ENCODE measurements at regions not wholly inside any gene's neighbourhood (a gene's known extent, or its start where the extent isn't known, plus 50 kb on each side); places are given as distances from the start of the nearest gene placed in this dataset.

DNA sequence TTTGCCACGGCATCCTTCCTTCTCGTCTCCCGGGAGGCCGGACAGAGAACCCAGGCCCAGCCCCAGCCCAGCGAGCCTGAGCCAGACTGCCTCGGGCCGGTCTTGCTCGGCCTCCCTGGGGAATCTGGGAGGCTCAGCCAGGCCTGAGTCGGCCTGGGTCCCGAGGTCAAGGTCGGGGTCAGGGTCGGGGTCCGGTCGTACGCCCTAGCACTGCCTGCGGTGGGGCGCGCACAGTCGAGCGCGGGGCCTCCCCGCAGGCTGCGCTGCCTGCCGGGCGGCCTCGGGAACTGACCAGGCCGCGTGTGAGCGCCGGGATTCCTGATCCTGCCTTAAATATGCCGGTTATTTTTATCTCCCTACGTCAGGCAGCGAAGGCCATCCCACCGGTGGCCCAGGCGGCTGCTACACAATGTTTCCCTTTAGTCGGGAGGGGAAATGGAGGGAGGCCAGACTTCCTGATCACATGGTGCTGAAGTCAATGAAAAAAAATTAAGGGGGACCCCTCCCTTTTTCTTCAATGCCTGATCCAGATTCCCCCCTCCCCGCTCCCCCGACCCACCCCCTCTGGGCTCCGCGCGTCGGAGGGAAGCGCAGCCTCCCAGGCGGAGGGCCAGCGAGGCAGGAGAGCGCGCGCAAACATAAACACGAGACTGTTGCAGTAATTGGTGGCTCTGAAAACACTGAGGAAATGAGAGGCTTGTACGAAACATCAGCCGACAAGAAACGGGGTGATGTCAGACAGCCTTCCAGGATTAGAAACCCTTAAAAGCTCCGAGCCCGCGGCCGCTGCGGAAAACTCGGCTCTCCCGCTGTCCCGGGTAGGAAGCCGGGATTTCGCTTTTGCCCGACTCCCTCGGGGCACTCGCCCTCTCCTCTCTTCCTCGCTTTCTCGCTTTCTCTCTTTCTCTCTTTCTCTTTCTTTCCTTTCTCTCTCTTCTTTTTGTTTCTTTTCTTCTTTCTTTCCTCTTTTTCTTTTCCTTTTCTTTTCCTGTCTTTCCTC is 148.2 kb upstream of the KLF4 start:
- H3K9me3 ChIP-seq: no peaks in the 10 kb centered on the region
- DNase-seq: peak in 2 of 35 experiments; percentile 3 to 18
- peak overlapping the region in 1 of 3 donors; percentile 48 for H3K4me3 Mint-ChIP-seq
- ChIA-PET POLR2A (no interaction called here), CTCF (no interaction called here)
- no peak for ATAC-seq (replicated peaks in 1 of 4)
- H3K36me3 Mint-ChIP-seq: no peaks in the 10 kb centered on the region
- no peak overlapping the region for H3K27ac Mint-ChIP-seq
- peaks cover 3 to 4% of the 10 kb centered on the region in 2 experiments for H3K4me1 ChIP-seq (ENCODE audit: control insufficient read depth in 1 of 2, extremely low read depth in 1 of 2, insufficient read depth in 2 of 2, low read length in 2 of 2)
- H3K27me3 ChIP-seq (replicated peaks in 1 of 2; ENCODE audit: control insufficient read depth in 2 of 2, extremely low read depth in 1 of 2, insufficient read depth in 2 of 2, low read length in 1 of 2): peaks cover 0 to 27% of the 10 kb centered on the region in 2 experiments
- H3K27ac ChIP-seq (ENCODE audit: low read length): no peak overlapping the region
- no peaks in the 10 kb centered on the region for H3K36me3 ChIP-seq (ENCODE audit: control insufficient read depth in 2 of 2, extremely low read depth in 1 of 2, insufficient read depth in 1 of 2, low read length in 1 of 2)
- peaks cover 0 to 2% (median 0%) of the 10 kb centered on the region in 3 donors for H3K9me3 Mint-ChIP-seq
- H3K27me3 Mint-ChIP-seq: peaks cover 30 to 53% of the 10 kb centered on the region in 2 donors
- 23% methylated on average over 55 of the region's 67 CpGs for WGBS (ENCODE audit: insufficient coverage)
- H3K4me1 Mint-ChIP-seq: peaks cover 9 to 13% (median 12%) of the 10 kb centered on the region in 3 donors
- H3K4me3 ChIP-seq (ENCODE audit: control insufficient read depth in 1 of 2, extremely low read depth in 1 of 2, low read length in 1 of 2): peak overlapping the region in 1 of 2 donors; percentile 67

GRCh38 chr9:107636571-107637381 is 147.2 kb upstream of the KLF4 start:
- Mint-ChIP-seq H3K9me3 (no peaks in the 10 kb centered on the region), H3K4me1 (peaks cover 9 to 13% (median 12%) of the 10 kb centered on the region in 3 donors), H3K36me3 (no peaks in the 10 kb centered on the region), H3K27ac (no peak overlapping the region), H3K27me3 (peaks cover 31 to 50% of the 10 kb centered on the region in 2 donors), H3K4me3 (no peak overlapping the region)
- POLR2A ChIA-PET: no interaction called here
- no peak for ATAC-seq (replicated peaks in 1 of 4)
- WGBS (ENCODE audit: insufficient coverage): 52% methylated on average over 3 of the region's 5 CpGs
- Histone ChIP-seq H3K4me3 (ENCODE audit: control insufficient read depth in 1 of 2, extremely low read depth in 1 of 2, low read length in 1 of 2) (no peak overlapping the region), H3K36me3 (ENCODE audit: control insufficient read depth in 2 of 2, extremely low read depth in 1 of 2, insufficient read depth in 1 of 2, low read length in 1 of 2) (no peaks in the 10 kb centered on the region), H3K4me1 (ENCODE audit: control insufficient read depth in 1 of 2, extremely low read depth in 1 of 2, insufficient read depth in 2 of 2, low read length in 2 of 2) (peaks cover 3 to 4% of the 10 kb centered on the region in 2 experiments), H3K9me3 (no peaks in the 10 kb centered on the region), H3K27ac (ENCODE audit: low read length) (no peak overlapping the region), H3K27me3 (replicated peaks in 1 of 2; ENCODE audit: control insufficient read depth in 2 of 2, extremely low read depth in 1 of 2, insufficient read depth in 2 of 2, low read length in 1 of 2) (peaks cover 0 to 27% of the 10 kb centered on the region in 2 experiments)
- CTCF ChIA-PET: no interaction called here
- no peak for DNase-seq

DNA sequence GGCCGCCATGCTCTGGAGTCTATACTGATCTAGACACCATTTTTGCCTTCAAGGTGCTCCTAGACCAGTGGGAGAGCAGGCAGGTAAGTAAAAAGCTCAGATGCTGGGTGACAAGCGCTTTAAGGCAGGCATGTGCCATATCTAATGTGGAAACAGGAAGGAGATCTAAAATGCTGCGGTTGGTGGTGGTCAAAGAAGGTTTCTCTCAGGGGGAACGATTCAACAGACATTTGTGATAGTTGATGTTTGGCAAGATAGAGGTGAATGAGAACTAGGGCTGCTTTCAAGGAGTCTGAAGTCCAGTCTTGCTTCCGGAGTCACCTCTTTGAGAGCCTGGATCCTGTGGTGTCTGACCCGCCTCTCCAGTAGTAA is 146.2 kb upstream of the KLF4 start:
- Mint-ChIP-seq H3K9me3 (no peaks in the 10 kb centered on the region), H3K4me1 (peaks cover 9 to 13% (median 12%) of the 10 kb centered on the region in 3 donors), H3K27ac (no peak overlapping the region), H3K27me3 (peaks cover 31 to 44% of the 10 kb centered on the region in 2 donors), H3K36me3 (no peaks in the 10 kb centered on the region), H3K4me3 (no peak overlapping the region)
- ChIA-PET POLR2A (no interaction called here), CTCF (no interaction called here)
- no peak for ATAC-seq (replicated peaks in 1 of 4)
- Histone ChIP-seq H3K27me3 (replicated peaks in 1 of 2; ENCODE audit: control insufficient read depth in 2 of 2, extremely low read depth in 1 of 2, insufficient read depth in 2 of 2, low read length in 1 of 2) (peaks cover 0 to 25% of the 10 kb centered on the region in 2 experiments), H3K9me3 (no peaks in the 10 kb centered on the region), H3K36me3 (ENCODE audit: control insufficient read depth in 2 of 2, extremely low read depth in 1 of 2, insufficient read depth in 1 of 2, low read length in 1 of 2) (no peaks in the 10 kb centered on the region), H3K27ac (ENCODE audit: low read length) (no peak overlapping the region), H3K4me1 (ENCODE audit: control insufficient read depth in 1 of 2, extremely low read depth in 1 of 2, insufficient read depth in 2 of 2, low read length in 2 of 2) (peaks cover 3 to 4% of the 10 kb centered on the region in 2 experiments), H3K4me3 (ENCODE audit: control insufficient read depth in 1 of 2, extremely low read depth in 1 of 2, low read length in 1 of 2) (no peak overlapping the region)
- 16% methylated on average over 5 of the region's 6 CpGs for WGBS (ENCODE audit: insufficient coverage)
- DNase-seq: no peak

DNA sequence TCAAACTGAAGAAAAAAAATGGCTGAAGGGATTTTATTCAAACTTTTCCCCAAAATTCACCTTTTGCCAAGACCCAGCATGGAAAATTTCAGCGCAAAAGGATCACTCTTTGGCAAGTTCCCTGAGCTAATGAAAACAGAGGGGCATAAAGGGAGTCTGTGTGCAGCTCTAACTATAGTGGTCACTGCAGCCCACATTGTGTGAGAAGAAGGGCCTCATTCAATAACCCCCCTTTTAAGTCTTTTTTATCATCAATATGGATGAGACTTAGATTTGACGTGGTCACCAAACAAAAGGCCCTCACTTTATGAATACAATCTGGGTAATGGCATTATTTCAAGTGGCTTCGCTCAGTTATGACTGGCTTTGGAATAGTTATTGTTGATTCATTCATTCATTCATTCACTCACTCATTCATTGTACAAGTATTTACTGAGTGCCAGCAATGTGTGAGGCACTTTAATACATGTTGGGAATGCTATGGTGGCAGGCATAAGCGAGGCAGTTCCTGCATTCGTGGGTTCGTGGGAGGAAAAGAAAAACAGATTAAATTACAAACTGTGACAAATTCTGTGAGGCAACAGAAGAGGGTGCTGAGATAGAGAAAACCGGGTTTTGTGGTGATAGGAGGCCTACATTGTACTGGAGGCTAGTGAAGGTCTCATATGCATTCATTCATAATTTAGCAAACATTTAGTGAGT is 145.7 kb upstream of the KLF4 start:
- Mint-ChIP-seq H3K27me3 (peaks cover 27 to 39% of the 10 kb centered on the region in 2 donors), H3K9me3 (no peaks in the 10 kb centered on the region), H3K4me1 (peaks cover 9 to 13% (median 12%) of the 10 kb centered on the region in 3 donors), H3K36me3 (no peaks in the 10 kb centered on the region), H3K27ac (no peak overlapping the region), H3K4me3 (no peak overlapping the region)
- no CpG with 5 or more reads among the region's 7 CpGs for WGBS (ENCODE audit: insufficient coverage)
- Histone ChIP-seq H3K4me1 (ENCODE audit: control insufficient read depth in 1 of 2, extremely low read depth in 1 of 2, insufficient read depth in 2 of 2, low read length in 2 of 2) (peaks cover 3 to 4% of the 10 kb centered on the region in 2 experiments), H3K27ac (ENCODE audit: low read length) (no peak overlapping the region), H3K36me3 (ENCODE audit: control insufficient read depth in 2 of 2, extremely low read depth in 1 of 2, insufficient read depth in 1 of 2, low read length in 1 of 2) (no peaks in the 10 kb centered on the region), H3K4me3 (ENCODE audit: control insufficient read depth in 1 of 2, extremely low read depth in 1 of 2, low read length in 1 of 2) (no peak overlapping the region), H3K27me3 (replicated peaks in 1 of 2; ENCODE audit: control insufficient read depth in 2 of 2, extremely low read depth in 1 of 2, insufficient read depth in 2 of 2, low read length in 1 of 2) (peaks cover 0 to 20% of the 10 kb centered on the region in 2 experiments), H3K9me3 (no peaks in the 10 kb centered on the region)
- ATAC-seq (replicated peaks in 1 of 4) (no peak), DNase-seq (no peak)
- CTCF ChIA-PET: no interaction called here
- POLR2A ChIA-PET: no interaction called here

- H3K27me3 Mint-ChIP-seq: peaks cover 13 to 25% of the 10 kb centered on the region in 2 donors
- H3K27me3 ChIP-seq (replicated peaks in 1 of 2; ENCODE audit: control insufficient read depth in 2 of 2, extremely low read depth in 1 of 2, insufficient read depth in 2 of 2, low read length in 1 of 2): peaks cover 0 to 15% of the 10 kb centered on the region in 2 experiments
- no peak overlapping the region for H3K27ac Mint-ChIP-seq
- H3K9me3 ChIP-seq: no peaks in the 10 kb centered on the region
- CTCF ChIA-PET: no interaction called here
- peaks cover 2 to 8% (median 5%) of the 10 kb centered on the region in 3 donors for H3K4me1 Mint-ChIP-seq
- no peak for ATAC-seq (replicated peaks in 1 of 4)
- H3K4me3 Mint-ChIP-seq: no peak overlapping the region
- POLR2A ChIA-PET: no interaction called here
- no peaks in the 10 kb centered on the region for H3K36me3 Mint-ChIP-seq
- no peak for DNase-seq
- peaks cover 3 to 4% of the 10 kb centered on the region in 2 experiments for H3K4me1 ChIP-seq (ENCODE audit: control insufficient read depth in 1 of 2, extremely low read depth in 1 of 2, insufficient read depth in 2 of 2, low read length in 2 of 2)
- WGBS (ENCODE audit: insufficient coverage): 94% methylated on average over 3 of the region's 5 CpGs
- no peak overlapping the region for H3K27ac ChIP-seq (ENCODE audit: low read length)
- no peak overlapping the region for H3K4me3 ChIP-seq (ENCODE audit: control insufficient read depth in 1 of 2, extremely low read depth in 1 of 2, low read length in 1 of 2)
- H3K36me3 ChIP-seq (ENCODE audit: control insufficient read depth in 2 of 2, extremely low read depth in 1 of 2, insufficient read depth in 1 of 2, low read length in 1 of 2): no peaks in the 10 kb centered on the region
- no peaks in the 10 kb centered on the region for H3K9me3 Mint-ChIP-seq
These were observed 143.8 kb upstream of the KLF4 start for GRCh38 chr9:107633406-107633805.

- DNase-seq (no peak), ATAC-seq (replicated peaks in 1 of 4) (no peak)
- H3K4me1 Mint-ChIP-seq: peaks cover 0 to 5% (median 0%) of the 10 kb centered on the region in 3 donors
- POLR2A ChIA-PET: no interaction called here
- Histone ChIP-seq H3K9me3 (no peaks in the 10 kb centered on the region), H3K4me3 (ENCODE audit: control insufficient read depth in 1 of 2, extremely low read depth in 1 of 2, low read length in 1 of 2) (no peak overlapping the region), H3K27ac (ENCODE audit: low read length) (no peak overlapping the region), H3K27me3 (replicated peaks in 1 of 2; ENCODE audit: control insufficient read depth in 2 of 2, extremely low read depth in 1 of 2, insufficient read depth in 2 of 2, low read length in 1 of 2) (peaks cover 0 to 9% of the 10 kb centered on the region in 2 experiments), H3K36me3 (ENCODE audit: control insufficient read depth in 2 of 2, extremely low read depth in 1 of 2, insufficient read depth in 1 of 2, low read length in 1 of 2) (no peaks in the 10 kb centered on the region), H3K4me1 (ENCODE audit: control insufficient read depth in 1 of 2, extremely low read depth in 1 of 2, insufficient read depth in 2 of 2, low read length in 2 of 2) (peaks cover 0 to 2% of the 10 kb centered on the region in 2 experiments)
- CTCF ChIA-PET: no interaction called here
- no peaks in the 10 kb centered on the region for H3K36me3 Mint-ChIP-seq
- WGBS (ENCODE audit: insufficient coverage): no CpG with 5 or more reads among the region's 4 CpGs
- no peak overlapping the region for H3K27ac Mint-ChIP-seq
- H3K9me3 Mint-ChIP-seq: no peaks in the 10 kb centered on the region
- H3K4me3 Mint-ChIP-seq: no peak overlapping the region
- peaks cover 9 to 20% of the 10 kb centered on the region in 2 donors for H3K27me3 Mint-ChIP-seq
These were observed 143.1 kb upstream of the KLF4 start for GRCh38 chr9:107632661-107633060.
